ENCODE measurements at regions not wholly inside any gene's neighbourhood (a gene's known extent, or its start where the extent isn't known, plus 50 kb on each side); places are given as distances from the start of the nearest gene placed in this dataset.
"Not testable (repeated sequence)": the region's sequence is repeated elsewhere in the genome, so short reads cannot be mapped to it uniquely, and the experiment has no call there.

DNA sequence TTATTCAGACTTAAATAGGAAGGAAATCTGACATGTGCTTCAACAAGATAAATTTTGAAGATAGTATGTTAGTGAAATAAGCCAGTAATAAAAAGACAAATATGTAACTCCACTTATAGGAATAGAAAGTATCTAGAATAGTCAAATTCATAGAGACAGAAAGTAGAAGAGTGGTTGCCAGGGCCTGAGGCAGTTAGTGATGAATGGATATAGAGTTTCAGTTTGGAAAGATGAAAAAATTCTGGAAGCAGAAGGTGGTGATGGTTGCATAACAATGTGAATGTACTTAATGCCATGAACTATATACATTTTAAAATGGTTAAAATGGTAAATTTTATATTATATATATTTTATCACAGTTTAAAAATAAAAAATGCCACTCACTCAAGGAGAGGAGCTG, 54.3 kb downstream of the HAND2 start:
- H3K36me3 ChIP-seq (ENCODE audit: control insufficient read depth, insufficient read depth, low read length): no peaks in the 10 kb centered on the region
- H3K4me3 ChIP-seq (ENCODE audit: low read depth, low read length): no peak overlapping the region
- H3K9me3 ChIP-seq (ENCODE audit: control insufficient read depth, insufficient read depth, low read length): no peaks in the 10 kb centered on the region
- no peak overlapping the region for H3K27ac ChIP-seq (ENCODE audit: low read depth, low read length)
- H3K27me3 ChIP-seq (ENCODE audit: control insufficient read depth, insufficient read depth, low read length): no peaks in the 10 kb centered on the region
- H3K4me1 ChIP-seq (ENCODE audit: control insufficient read depth, insufficient read depth, low read length): no peaks in the 10 kb centered on the region
- no peak for DNase-seq (ENCODE audit: low read depth in 4 of 6, low spot score in 6 of 6)

DNA sequence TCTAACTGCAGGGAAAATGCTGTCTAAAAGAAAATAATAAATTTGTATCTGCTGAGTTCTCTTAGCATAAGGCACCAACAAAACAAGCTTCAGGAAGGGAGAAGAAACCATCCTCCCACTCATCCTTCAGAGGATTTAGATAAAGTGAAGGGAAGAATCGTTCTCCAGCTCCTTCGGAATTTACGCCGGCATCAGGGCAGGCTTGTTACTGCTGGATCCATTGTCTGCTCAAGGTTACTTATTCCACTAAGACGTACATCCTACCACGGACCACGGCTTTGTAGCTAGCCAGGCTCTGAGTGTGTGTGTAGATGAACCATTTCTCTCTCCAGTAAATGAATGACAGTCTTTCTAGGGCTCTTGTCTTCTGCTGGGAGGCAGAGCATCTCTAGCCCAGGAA, 60.4 kb downstream of the HAND2 start:
- no peak for DNase-seq (ENCODE audit: low read depth in 4 of 6, low spot score in 6 of 6)
- no peaks in the 10 kb centered on the region for H3K36me3 ChIP-seq (ENCODE audit: control insufficient read depth, insufficient read depth, low read length)
- no peak overlapping the region for H3K27ac ChIP-seq (ENCODE audit: low read depth, low read length)
- no peak overlapping the region for H3K4me3 ChIP-seq (ENCODE audit: low read depth, low read length)
- no peaks in the 10 kb centered on the region for H3K27me3 ChIP-seq (ENCODE audit: control insufficient read depth, insufficient read depth, low read length)
- H3K4me1 ChIP-seq (ENCODE audit: control insufficient read depth, insufficient read depth, low read length): no peaks in the 10 kb centered on the region
- no peaks in the 10 kb centered on the region for H3K9me3 ChIP-seq (ENCODE audit: control insufficient read depth, insufficient read depth, low read length)
- WGBS (ENCODE audit: insufficient coverage): no CpG with 5 or more reads among the region's 7 CpGs

DNA sequence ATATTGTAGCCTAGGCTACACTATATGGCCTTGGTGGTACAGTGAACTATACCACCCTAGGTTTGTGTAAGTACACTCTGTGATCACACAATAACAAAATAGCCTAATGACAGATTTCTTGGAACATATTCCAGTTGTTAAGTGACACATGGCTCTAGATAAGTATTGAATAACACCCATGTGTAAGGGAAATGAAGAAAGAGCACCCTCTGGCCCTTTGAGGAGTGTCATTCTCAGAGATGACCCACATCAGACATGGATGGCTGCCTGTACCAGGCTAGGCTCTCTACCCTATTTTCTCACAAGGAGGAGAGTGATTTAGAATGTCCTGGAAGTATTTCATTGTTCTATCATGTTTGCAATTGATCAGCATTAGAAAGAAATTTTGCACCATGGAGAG, 61.7 kb downstream of the HAND2 start:
- Histone ChIP-seq H3K27ac (ENCODE audit: low read depth, low read length) (no peak overlapping the region), H3K4me3 (ENCODE audit: low read depth, low read length) (no peak overlapping the region), H3K27me3 (ENCODE audit: control insufficient read depth, insufficient read depth, low read length) (no peaks in the 10 kb centered on the region), H3K36me3 (ENCODE audit: control insufficient read depth, insufficient read depth, low read length) (no peaks in the 10 kb centered on the region), H3K4me1 (ENCODE audit: control insufficient read depth, insufficient read depth, low read length) (no peaks in the 10 kb centered on the region), H3K9me3 (ENCODE audit: control insufficient read depth, insufficient read depth, low read length) (no peaks in the 10 kb centered on the region)
- no peak for DNase-seq (ENCODE audit: low read depth in 4 of 6, low spot score in 6 of 6)

DNA sequence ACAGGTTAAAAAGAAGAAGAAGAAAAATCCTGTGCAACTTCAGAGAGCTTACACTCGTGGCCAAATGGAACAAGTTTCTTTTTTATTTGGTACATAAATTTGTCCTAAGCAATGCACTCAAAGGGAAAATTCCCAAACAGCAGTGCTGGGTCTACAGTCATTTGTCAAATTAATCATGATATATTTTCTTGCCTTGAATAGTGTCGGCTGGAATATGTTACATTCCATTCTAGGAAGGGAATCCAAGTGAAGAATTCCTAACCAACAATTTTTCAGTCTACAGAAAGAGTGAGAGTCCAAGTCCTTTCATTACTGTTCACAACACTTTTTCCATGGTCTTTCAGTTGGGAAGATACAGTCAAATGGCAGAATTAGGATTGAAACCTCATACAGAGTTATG, 63.9 kb downstream of the HAND2 start:
- no peaks in the 10 kb centered on the region for H3K4me1 ChIP-seq (ENCODE audit: control insufficient read depth, insufficient read depth, low read length)
- DNase-seq (ENCODE audit: low read depth in 4 of 6, low spot score in 6 of 6): no peak
- H3K36me3 ChIP-seq (ENCODE audit: control insufficient read depth, insufficient read depth, low read length): no peaks in the 10 kb centered on the region
- no peak overlapping the region for H3K4me3 ChIP-seq (ENCODE audit: low read depth, low read length)
- no peak overlapping the region for H3K27ac ChIP-seq (ENCODE audit: low read depth, low read length)
- H3K9me3 ChIP-seq (ENCODE audit: control insufficient read depth, insufficient read depth, low read length): no peaks in the 10 kb centered on the region
- no CpG with 5 or more reads among the region's 2 CpGs for WGBS (ENCODE audit: insufficient coverage)
- no peaks in the 10 kb centered on the region for H3K27me3 ChIP-seq (ENCODE audit: control insufficient read depth, insufficient read depth, low read length)

DNA sequence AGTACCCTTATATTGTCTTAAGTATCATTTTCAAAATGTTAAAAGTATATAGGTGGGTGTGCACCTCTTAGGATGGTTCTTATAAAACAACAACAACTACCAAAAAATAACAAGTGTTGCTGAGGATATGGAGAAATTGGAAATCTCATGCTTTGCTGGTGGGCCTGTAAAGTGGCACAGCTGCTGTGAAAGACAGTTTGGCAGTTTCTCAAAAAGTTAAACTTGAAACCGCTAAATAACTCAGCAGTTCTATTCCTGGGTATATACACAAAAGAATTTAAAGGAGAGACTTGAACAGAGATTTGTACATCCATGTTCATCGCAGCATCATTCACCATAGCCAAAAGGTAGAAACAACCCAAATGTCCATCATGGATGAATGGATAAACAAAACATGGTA, 65.5 kb downstream of the HAND2 start:
- no peak for DNase-seq (ENCODE audit: low read depth in 4 of 6, low spot score in 6 of 6)
- Histone ChIP-seq H3K4me3 (ENCODE audit: low read depth, low read length) (no peak overlapping the region), H3K36me3 (ENCODE audit: control insufficient read depth, insufficient read depth, low read length) (no peaks in the 10 kb centered on the region), H3K27me3 (ENCODE audit: control insufficient read depth, insufficient read depth, low read length) (no peaks in the 10 kb centered on the region), H3K4me1 (ENCODE audit: control insufficient read depth, insufficient read depth, low read length) (no peaks in the 10 kb centered on the region), H3K27ac (ENCODE audit: low read depth, low read length) (no peak overlapping the region), H3K9me3 (ENCODE audit: control insufficient read depth, insufficient read depth, low read length) (no peaks in the 10 kb centered on the region)
- no CpG with 5 or more reads among the region's 2 CpGs for WGBS (ENCODE audit: insufficient coverage)

DNA sequence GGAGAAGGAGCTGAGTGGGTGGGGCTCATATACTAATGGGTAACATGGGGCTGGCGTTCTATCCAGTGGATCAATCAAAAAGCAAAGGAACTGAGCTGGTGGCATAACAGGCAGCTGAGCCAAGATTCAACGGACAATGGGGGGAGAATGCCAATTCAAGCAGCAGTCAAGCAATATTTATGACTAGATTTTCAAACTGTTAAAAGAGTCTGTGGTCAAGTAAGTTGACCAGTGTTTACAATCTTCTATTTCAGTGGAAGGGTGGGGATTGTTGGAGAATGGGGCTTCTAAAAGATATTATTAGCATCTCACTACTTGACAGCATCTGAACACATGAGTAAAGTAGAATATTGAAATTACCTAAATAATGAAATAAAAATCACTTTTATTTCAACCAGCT, 64.9 kb upstream of the SCRG1 start:
- no peak overlapping the region for H3K27ac ChIP-seq (ENCODE audit: low read depth, low read length)
- no peak overlapping the region for H3K4me3 ChIP-seq (ENCODE audit: low read depth, low read length)
- H3K4me1 ChIP-seq (ENCODE audit: control insufficient read depth, insufficient read depth, low read length): no peaks in the 10 kb centered on the region
- no peaks in the 10 kb centered on the region for H3K9me3 ChIP-seq (ENCODE audit: control insufficient read depth, insufficient read depth, low read length)
- no peak for DNase-seq (ENCODE audit: low read depth in 4 of 6, low spot score in 6 of 6)
- no peaks in the 10 kb centered on the region for H3K27me3 ChIP-seq (ENCODE audit: control insufficient read depth, insufficient read depth, low read length)
- 67% methylated on average over 1 of the region's 2 CpGs for WGBS (ENCODE audit: insufficient coverage)
- H3K36me3 ChIP-seq (ENCODE audit: control insufficient read depth, insufficient read depth, low read length): no peaks in the 10 kb centered on the region

DNA sequence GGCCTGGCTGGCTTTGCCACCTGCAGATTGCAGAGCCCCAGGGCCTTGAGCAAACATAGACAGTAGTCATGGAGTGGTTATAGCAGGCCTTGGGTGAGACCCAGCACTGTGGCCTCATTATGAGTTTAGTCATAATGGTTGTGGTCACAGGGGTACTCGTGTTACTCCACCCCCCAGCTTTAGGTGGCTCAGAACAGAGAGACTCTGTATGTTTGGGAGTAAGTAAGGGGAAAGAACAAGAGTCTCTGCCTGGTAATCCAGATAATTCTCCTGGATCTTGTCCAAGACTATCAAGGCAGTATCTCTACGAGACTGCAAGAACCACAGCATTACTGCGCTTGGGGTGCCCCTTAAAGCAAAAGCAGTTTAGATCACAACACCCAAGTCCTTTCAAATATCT, 62.3 kb upstream of the SCRG1 start:
- Histone ChIP-seq H3K4me3 (ENCODE audit: low read depth, low read length) (no peak overlapping the region), H3K9me3 (ENCODE audit: control insufficient read depth, insufficient read depth, low read length) (no peaks in the 10 kb centered on the region), H3K36me3 (ENCODE audit: control insufficient read depth, insufficient read depth, low read length) (no peaks in the 10 kb centered on the region), H3K27ac (ENCODE audit: low read depth, low read length) (no peak overlapping the region), H3K27me3 (ENCODE audit: control insufficient read depth, insufficient read depth, low read length) (no peaks in the 10 kb centered on the region), H3K4me1 (ENCODE audit: control insufficient read depth, insufficient read depth, low read length) (no peaks in the 10 kb centered on the region)
- WGBS (ENCODE audit: insufficient coverage): 93% methylated on average over 2 of the region's 3 CpGs
- DNase-seq (ENCODE audit: low read depth in 4 of 6, low spot score in 6 of 6): no peak

DNA sequence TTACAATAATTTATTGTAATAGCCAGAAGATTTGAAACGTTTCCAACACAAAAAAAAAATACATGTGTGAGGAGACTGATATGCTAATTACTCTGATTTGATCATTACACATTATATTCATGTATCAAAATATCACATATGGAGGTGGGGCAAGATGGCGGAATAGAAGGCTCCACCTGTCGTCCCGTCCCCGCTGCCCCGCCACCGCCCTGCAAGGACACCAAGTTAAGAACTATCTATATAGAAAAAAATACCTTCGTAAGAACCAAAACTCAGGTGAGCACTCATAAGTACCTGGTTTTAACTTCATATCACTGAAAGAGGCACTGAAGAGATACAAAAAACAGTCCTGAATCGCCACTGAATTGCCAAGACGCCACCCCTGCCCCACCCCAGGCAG, 60.9 kb upstream of the SCRG1 start:
- no peak overlapping the region for H3K4me3 ChIP-seq (ENCODE audit: low read depth, low read length)
- DNase-seq (ENCODE audit: low read depth in 4 of 6, low spot score in 6 of 6): no peak
- no peaks in the 10 kb centered on the region for H3K4me1 ChIP-seq (ENCODE audit: control insufficient read depth, insufficient read depth, low read length)
- 97% methylated on average over 5 of the region's 10 CpGs for WGBS (ENCODE audit: insufficient coverage)
- no peak overlapping the region for H3K27ac ChIP-seq (ENCODE audit: low read depth, low read length)
- H3K36me3 ChIP-seq (ENCODE audit: control insufficient read depth, insufficient read depth, low read length): no peaks in the 10 kb centered on the region
- H3K27me3 ChIP-seq (ENCODE audit: control insufficient read depth, insufficient read depth, low read length): no peaks in the 10 kb centered on the region
- H3K9me3 ChIP-seq (ENCODE audit: control insufficient read depth, insufficient read depth, low read length): no peaks in the 10 kb centered on the region

DNA sequence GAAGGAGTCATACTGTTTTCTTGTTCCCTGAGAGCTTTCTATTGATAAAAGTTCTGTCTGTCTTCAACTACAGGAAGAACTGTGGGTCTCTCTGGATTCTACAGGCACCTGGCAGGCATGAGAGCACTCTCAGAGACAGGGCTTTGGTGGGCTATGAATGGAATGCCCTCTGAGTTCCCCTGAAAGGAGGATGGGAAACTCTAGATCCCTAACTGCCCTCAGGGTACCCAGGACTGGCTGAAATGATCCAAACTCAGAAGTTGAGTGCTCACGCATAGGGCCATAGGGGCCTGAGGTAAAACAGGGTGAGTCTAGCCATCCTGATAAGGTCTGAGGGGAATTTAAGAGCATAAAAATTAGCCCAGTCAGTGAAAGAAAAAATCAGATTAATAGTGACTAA, 59.0 kb upstream of the SCRG1 start:
- H3K36me3 ChIP-seq (ENCODE audit: control insufficient read depth, insufficient read depth, low read length): no peaks in the 10 kb centered on the region
- H3K27me3 ChIP-seq (ENCODE audit: control insufficient read depth, insufficient read depth, low read length): no peaks in the 10 kb centered on the region
- H3K4me1 ChIP-seq (ENCODE audit: control insufficient read depth, insufficient read depth, low read length): no peaks in the 10 kb centered on the region
- H3K9me3 ChIP-seq (ENCODE audit: control insufficient read depth, insufficient read depth, low read length): no peaks in the 10 kb centered on the region
- no peak overlapping the region for H3K4me3 ChIP-seq (ENCODE audit: low read depth, low read length)
- WGBS (ENCODE audit: insufficient coverage): 100% methylated on average over 1 of the region's 1 CpG
- no peak for DNase-seq (ENCODE audit: low read depth in 4 of 6, low spot score in 6 of 6)
- H3K27ac ChIP-seq (ENCODE audit: low read depth, low read length): no peak overlapping the region

DNA sequence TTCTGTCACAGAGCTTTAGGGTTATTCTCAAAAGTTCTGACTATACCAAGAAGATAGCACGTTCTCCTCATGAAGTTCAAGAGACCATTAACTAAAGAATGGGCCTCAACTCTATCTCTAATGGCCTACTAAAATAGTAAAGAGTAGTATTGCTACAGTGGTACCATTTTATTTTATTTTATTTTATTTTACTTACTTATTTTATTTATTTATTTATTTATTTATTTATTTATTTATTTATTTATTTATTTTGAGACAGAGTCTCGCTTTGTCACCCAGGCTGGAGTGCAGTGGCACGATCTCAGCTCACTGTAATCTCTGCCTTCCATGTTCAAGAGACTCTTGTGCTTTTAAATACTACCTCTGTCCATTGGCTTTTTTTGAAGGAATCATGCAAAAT, 52.5 kb upstream of the SCRG1 start:
- H3K27ac ChIP-seq (ENCODE audit: low read depth, low read length); DNase-seq (ENCODE audit: low read depth in 4 of 6, low spot score in 6 of 6): not testable (repeated sequence)
- no CpG with 5 or more reads among the region's 3 CpGs for WGBS (ENCODE audit: insufficient coverage)

DNA sequence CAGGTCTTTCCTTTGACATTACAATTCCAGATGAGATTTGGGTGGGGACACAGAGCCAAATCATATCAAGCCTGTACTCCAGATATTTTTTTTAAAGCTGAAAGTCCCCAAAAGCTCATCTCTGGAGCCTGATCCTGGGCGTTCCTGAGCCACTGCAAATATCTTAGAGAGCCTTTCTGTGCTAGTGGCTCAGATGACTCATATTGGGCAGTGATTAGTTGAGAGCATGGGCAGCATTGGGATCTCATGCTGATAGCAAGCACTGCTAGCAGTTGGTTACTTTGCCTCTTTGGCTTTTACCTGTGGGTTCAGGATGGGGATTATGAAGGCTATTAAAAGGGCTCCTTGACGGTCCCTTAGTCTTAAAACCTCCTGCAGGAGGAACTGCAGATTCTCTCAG, 51.4 kb upstream of the SCRG1 start:
- Histone ChIP-seq H3K27me3 (ENCODE audit: control insufficient read depth, insufficient read depth, low read length) (no peaks in the 10 kb centered on the region), H3K4me1 (ENCODE audit: control insufficient read depth, insufficient read depth, low read length) (peaks cover 3% of the 10 kb centered on the region), H3K27ac (ENCODE audit: low read depth, low read length) (no peak overlapping the region), H3K9me3 (ENCODE audit: control insufficient read depth, insufficient read depth, low read length) (no peaks in the 10 kb centered on the region), H3K36me3 (ENCODE audit: control insufficient read depth, insufficient read depth, low read length) (no peaks in the 10 kb centered on the region), H3K4me3 (ENCODE audit: low read depth, low read length) (no peak overlapping the region)
- DNase-seq (ENCODE audit: low read depth in 4 of 6, low spot score in 6 of 6): no peak
- 80% methylated on average over 2 of the region's 2 CpGs for WGBS (ENCODE audit: insufficient coverage)

More for the DNA sequence above, 52.5 kb upstream of the SCRG1 start:
- H3K36me3 ChIP-seq (ENCODE audit: control insufficient read depth, insufficient read depth, low read length); H3K4me1 ChIP-seq (ENCODE audit: control insufficient read depth, insufficient read depth, low read length); H3K4me3 ChIP-seq (ENCODE audit: low read depth, low read length); H3K9me3 ChIP-seq (ENCODE audit: control insufficient read depth, insufficient read depth, low read length); H3K27me3 ChIP-seq (ENCODE audit: control insufficient read depth, insufficient read depth, low read length): not testable (repeated sequence)

Data from spinal cord (tissue), 9 donors.